ENCODE measurements at regions not wholly inside any gene's neighbourhood (a gene's known extent, or its start where the extent isn't known, plus 50 kb on each side); places are given as distances from the start of the nearest gene placed in this dataset.

DNA sequence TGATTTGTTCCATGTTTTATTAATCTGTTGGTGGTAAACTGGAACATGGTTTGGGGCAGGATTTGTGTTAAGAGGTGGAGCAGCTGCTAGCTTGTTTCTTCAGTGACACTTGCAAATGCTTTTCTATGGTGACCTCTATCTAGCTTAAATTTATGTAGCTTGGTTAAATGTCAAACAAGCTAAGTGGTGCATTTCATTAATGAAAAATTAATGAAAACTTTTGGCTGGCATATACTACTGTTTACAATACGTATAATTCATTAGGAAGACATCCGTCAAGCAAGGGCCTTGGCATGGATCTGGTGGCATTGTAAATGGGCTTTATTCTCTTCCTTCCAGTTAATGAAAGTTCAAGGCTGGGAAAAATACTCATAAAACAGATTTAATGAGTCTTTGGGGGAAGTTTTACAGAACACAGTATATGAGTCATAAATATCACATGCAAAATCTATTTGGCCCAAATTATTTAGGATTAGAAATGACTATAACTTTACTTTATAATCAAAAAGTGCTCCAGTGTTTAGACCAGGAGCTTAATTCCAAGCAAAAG, 807.7 kb upstream of the SEL1L start:
- H3K27me3 ChIP-seq (ENCODE audit: control insufficient read depth, insufficient read depth, low read length) = no peaks in the 10 kb centered on the region
- ATAC-seq (no peak), DNase-seq (ENCODE audit: low read depth, low spot score) (no peak)
- H3K4me1 ChIP-seq (ENCODE audit: control insufficient read depth, insufficient read depth, low read length) = no peaks in the 10 kb centered on the region
- in situ Hi-C loops (cut with HindIII; ENCODE audit: low pct_unique_long_range_greater_than_20kb, low sequenced_read_pairs) = no loop called here
- no peak overlapping the region for H3K27ac ChIP-seq (ENCODE audit: low read length)
- no peaks in the 10 kb centered on the region for H3K36me3 ChIP-seq (ENCODE audit: control insufficient read depth, insufficient read depth, low read length)
- ChIA-PET CTCF (no interaction called here), POLR2A (no interaction called here)
- H3K9me3 ChIP-seq (ENCODE audit: control insufficient read depth, insufficient read depth, low read depth, low read length) = no peaks in the 10 kb centered on the region
- H3K4me3 ChIP-seq (ENCODE audit: low read depth in 2 of 2, low read length in 2 of 2) = no peak overlapping the region
- no TSS peak for BruUV-seq (replicated peaks)
- intact Hi-C loops (cut with micrococcal nuclease; ENCODE audit: unreplicated experiment) = no loop called here
- TF ChIP-seq, protein P1, sequence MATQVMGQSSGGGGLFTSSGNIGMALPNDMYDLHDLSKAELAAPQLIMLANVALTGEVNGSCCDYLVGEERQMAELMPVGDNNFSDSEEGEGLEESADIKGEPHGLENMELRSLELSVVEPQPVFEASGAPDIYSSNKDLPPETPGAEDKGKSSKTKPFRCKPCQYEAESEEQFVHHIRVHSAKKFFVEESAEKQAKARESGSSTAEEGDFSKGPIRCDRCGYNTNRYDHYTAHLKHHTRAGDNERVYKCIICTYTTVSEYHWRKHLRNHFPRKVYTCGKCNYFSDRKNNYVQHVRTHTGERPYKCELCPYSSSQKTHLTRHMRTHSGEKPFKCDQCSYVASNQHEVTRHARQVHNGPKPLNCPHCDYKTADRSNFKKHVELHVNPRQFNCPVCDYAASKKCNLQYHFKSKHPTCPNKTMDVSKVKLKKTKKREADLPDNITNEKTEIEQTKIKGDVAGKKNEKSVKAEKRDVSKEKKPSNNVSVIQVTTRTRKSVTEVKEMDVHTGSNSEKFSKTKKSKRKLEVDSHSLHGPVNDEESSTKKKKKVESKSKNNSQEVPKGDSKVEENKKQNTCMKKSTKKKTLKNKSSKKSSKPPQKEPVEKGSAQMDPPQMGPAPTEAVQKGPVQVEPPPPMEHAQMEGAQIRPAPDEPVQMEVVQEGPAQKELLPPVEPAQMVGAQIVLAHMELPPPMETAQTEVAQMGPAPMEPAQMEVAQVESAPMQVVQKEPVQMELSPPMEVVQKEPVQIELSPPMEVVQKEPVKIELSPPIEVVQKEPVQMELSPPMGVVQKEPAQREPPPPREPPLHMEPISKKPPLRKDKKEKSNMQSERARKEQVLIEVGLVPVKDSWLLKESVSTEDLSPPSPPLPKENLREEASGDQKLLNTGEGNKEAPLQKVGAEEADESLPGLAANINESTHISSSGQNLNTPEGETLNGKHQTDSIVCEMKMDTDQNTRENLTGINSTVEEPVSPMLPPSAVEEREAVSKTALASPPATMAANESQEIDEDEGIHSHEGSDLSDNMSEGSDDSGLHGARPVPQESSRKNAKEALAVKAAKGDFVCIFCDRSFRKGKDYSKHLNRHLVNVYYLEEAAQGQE (IDR thresholded peaks at IDR 0.05; ENCODE audit: insufficient read depth in 1 of 2, low read depth in 2 of 2, low read length in 1 of 2) = no peak
- TF ChIP-seq TCF7L2 (IDR thresholded peaks at IDR 0.05; ENCODE audit: low read depth, low read length) (no peak), POLR2AphosphoS5 (IDR thresholded peaks at IDR 0.05; ENCODE audit: low read depth, low read length) (no peak), SIN3A (IDR thresholded peaks at IDR 0.05; ENCODE audit: borderline replicate concordance, insufficient read depth, low read depth, low read length) (no peak)
- TF ChIP-seq, protein P2, sequence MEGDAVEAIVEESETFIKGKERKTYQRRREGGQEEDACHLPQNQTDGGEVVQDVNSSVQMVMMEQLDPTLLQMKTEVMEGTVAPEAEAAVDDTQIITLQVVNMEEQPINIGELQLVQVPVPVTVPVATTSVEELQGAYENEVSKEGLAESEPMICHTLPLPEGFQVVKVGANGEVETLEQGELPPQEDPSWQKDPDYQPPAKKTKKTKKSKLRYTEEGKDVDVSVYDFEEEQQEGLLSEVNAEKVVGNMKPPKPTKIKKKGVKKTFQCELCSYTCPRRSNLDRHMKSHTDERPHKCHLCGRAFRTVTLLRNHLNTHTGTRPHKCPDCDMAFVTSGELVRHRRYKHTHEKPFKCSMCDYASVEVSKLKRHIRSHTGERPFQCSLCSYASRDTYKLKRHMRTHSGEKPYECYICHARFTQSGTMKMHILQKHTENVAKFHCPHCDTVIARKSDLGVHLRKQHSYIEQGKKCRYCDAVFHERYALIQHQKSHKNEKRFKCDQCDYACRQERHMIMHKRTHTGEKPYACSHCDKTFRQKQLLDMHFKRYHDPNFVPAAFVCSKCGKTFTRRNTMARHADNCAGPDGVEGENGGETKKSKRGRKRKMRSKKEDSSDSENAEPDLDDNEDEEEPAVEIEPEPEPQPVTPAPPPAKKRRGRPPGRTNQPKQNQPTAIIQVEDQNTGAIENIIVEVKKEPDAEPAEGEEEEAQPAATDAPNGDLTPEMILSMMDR (IDR thresholded peaks at IDR 0.05) = no peak

DNA sequence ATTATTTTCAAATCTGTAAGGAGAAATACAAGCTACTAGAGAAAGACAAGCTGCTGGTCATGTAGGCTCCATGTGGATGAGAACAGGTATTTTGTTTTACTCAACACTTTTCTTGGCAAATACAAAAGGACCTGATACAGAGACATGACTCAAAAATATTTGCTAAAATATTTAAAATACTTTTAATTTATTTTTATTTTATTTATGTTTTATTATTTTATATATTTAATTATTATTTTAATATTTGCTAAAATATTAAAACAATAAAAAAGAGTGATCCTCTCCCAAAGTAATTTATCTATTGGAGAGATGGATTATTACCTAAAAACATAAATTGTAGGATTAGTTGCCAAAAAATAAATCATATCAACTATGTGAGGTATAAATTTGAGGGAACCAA, 808.9 kb upstream of the SEL1L start:
- ChIA-PET CTCF (no interaction called here), POLR2A (no interaction called here)
- ATAC-seq (no peak), DNase-seq (ENCODE audit: low read depth, low spot score) (no peak)
- no TSS peak for BruUV-seq (replicated peaks)
- Histone ChIP-seq H3K27me3 (ENCODE audit: control insufficient read depth, insufficient read depth, low read length) (no peaks in the 10 kb centered on the region), H3K36me3 (ENCODE audit: control insufficient read depth, insufficient read depth, low read length) (no peaks in the 10 kb centered on the region), H3K9me3 (ENCODE audit: control insufficient read depth, insufficient read depth, low read depth, low read length) (no peaks in the 10 kb centered on the region), H3K27ac (ENCODE audit: low read length) (no peak overlapping the region), H3K4me3 (ENCODE audit: low read depth in 2 of 2, low read length in 2 of 2) (no peak overlapping the region), H3K4me1 (ENCODE audit: control insufficient read depth, insufficient read depth, low read length) (no peaks in the 10 kb centered on the region)
- TF ChIP-seq, protein P2 (IDR thresholded peaks at IDR 0.05) = no peak
- TF ChIP-seq POLR2AphosphoS5 (IDR thresholded peaks at IDR 0.05; ENCODE audit: low read depth, low read length) (no peak), SIN3A (IDR thresholded peaks at IDR 0.05; ENCODE audit: borderline replicate concordance, insufficient read depth, low read depth, low read length) (no peak), TCF7L2 (IDR thresholded peaks at IDR 0.05; ENCODE audit: low read depth, low read length) (no peak)
- TF ChIP-seq, protein P1 (IDR thresholded peaks at IDR 0.05; ENCODE audit: insufficient read depth in 1 of 2, low read depth in 2 of 2, low read length in 1 of 2) = no peak
- in situ Hi-C loops (cut with HindIII; ENCODE audit: low pct_unique_long_range_greater_than_20kb, low sequenced_read_pairs) = no loop called here
- intact Hi-C loops (cut with micrococcal nuclease; ENCODE audit: unreplicated experiment) = no loop called here
